DMS114 treated with DMSO at 0.1 percent for 48 hours (cell line): ENCODE measurements at regions not wholly inside any gene's neighbourhood (a gene's known extent, or its start where the extent isn't known, plus 50 kb on each side); places are given as distances from the start of the nearest gene placed in this dataset.

Experiments
- DNase-seq: peaks from one replicate; lab custom pipeline; 2025; ENCODE audit not compliant: unreplicated experiment; lab: John Stamatoyannopoulos, UW

DNA sequence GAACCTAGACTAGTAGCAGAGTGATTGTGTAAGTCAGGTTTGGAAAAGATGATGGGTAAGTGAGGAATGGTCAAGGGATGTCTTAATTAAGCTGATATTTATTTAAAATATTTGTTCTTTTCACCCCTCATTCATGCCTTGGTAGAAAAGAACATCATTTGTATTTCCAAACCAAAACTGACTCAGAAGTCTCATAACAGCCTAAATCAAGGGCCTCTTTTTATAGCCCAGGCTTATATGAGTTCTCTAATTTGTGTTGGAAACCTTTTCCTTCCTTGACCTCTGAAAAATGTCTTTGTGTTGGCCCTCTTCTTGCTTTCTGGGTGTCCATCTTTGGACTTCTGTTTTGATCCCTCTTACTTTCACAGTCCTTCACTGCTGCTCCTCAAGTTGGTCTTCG lies 1428.2 kb downstream of the MRPL39 start:
- no peak for DNase-seq

- DNase-seq, result no peak
Measured at GRCh38 chr21:24175106-24175505, 1432.2 kb downstream of the MRPL39 start.

DNA sequence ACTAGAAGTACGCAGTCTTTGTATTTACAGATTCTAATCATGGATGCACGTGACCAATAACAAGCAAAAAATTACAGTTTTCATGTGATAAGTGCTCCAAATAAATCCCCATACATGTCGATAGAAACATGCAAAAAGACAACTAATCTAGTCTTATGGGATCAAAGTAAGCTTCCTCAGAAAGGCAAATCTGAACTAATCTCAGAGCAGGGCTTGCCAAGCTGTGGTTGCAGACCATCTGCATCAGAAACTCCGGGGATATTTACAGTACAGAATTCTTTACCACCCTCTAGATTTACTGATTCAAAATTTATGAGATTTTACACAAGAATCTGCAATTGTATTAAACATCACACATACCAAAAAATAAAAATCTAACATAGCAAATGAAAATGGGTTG lies 1435.5 kb downstream of the MRPL39 start:
- no peak for DNase-seq

DNA sequence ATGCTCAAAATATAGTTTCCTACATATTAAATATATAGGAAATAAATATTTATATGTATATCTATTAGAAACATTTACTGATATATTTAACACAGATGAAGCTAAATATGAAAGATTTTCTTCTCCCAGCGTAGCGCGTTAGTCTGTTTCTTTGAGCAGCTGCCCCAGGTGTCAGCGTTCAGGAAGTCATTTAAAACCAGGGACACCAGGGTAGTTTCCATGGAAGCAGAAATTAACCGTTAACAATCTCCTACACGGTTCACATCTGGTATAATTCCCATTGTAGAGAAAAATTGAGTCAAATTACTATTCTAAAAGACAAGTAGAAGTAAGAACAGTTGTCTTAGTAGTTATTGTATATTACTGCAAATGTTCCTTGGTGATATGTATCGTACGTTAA lies 1443.7 kb downstream of the MRPL39 start:
- no peak for DNase-seq

GRCh38 chr21:24160528-24160927 lies 1446.8 kb downstream of the MRPL39 start:
- no peak for DNase-seq

DNA sequence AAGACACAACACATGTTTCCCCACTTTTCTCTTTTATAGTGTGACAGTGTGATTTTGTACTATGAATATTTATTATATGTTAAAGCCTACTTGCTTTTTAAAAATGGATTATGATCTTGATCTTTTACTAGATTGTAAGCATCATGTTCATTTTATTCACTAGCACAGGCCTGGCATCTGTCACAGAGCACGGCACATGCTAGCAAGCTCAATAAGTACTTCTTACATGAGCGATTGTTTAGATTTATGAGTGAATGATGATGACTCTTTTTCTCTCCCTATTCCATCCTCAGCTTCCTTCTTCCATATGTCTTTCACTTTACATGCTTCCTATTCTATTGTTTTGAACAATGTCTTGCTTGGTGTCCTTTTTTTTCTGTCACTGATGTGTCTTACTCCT lies 1454.1 kb downstream of the MRPL39 start:
- no peak for DNase-seq

- DNase-seq, result no peak
Measured at GRCh38 chr21:24150753-24151152, 1456.5 kb downstream of the MRPL39 start.

GRCh38 chr21:24148461-24148860 lies 1458.8 kb downstream of the MRPL39 start:
- no peak for DNase-seq

DNA sequence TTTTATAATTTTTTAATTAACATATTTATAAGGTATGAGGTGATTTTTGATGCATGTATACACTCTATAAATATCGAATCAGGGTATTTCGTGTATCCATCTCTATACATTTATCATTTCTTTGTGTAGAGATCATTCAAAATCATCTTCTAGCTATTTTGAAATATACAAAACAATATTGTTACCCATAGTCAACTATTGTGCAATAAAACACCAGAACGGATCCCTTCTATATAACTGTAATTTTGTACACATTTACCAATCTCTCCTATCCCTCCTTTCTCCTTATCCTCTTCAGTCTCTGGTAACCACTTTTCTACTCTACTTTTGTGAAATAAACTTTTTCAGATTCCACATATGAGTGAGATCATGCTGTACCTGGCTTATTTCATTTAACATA lies 1459.6 kb downstream of the MRPL39 start:
- DNase-seq, result no peak

DNA sequence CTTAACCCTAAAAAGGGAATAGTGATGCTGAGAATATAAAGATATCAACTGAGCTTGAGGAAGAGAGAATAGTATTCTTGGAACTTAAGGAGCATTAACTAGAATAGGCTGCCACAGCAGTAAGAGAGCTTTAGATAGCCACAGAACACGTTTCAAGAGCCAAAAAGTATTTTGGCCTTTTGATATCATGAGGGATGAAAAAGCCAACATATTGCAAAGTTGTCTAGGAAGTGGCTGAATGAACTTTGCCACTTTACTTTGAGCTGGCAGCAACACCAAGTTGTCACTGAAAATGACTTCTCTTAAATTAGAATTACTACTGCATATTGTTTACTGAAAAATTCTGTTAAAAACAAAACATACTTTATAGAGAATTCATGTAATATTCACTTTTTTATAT lies 1476.2 kb downstream of the MRPL39 start:
- no peak for DNase-seq

DNA sequence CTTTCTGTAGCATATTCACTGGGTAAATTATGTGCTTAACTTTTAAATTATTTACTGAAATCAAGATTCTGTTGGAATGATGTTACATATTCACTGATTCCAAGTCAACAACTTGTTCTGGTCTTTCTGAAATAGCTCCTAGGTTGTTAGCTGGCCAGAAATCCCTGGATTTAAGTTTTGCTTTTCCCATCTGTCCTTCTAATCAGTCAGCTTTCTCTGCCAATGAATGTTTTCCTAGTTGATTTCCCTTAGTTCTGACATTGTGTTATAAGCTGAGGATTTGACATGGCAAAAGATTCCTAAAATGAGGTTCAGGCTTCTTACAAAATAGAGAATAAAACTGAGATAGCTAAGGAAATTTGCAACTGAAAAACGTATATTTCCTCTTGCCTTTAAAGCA lies 1479.6 kb downstream of the MRPL39 start:
- DNase-seq, result no peak

DNA sequence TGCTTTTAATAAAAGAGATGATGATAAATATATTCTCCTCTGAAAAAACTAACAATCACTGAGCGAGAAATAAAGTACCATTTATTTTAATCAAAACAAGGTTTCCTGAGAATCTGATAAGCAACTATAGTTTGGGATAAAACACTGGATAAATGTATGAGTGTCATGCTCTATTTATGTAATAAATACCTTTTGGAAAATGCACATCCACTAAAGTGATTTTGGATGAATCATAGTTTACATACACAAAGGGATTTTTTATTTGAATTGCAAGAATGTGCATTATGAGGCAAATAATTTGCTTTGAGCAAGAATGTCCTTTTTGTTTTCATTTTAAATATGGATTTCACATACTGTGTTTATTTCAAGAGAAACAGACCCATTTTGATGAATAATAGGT lies 1483.5 kb downstream of the MRPL39 start:
- no peak for DNase-seq

DNA sequence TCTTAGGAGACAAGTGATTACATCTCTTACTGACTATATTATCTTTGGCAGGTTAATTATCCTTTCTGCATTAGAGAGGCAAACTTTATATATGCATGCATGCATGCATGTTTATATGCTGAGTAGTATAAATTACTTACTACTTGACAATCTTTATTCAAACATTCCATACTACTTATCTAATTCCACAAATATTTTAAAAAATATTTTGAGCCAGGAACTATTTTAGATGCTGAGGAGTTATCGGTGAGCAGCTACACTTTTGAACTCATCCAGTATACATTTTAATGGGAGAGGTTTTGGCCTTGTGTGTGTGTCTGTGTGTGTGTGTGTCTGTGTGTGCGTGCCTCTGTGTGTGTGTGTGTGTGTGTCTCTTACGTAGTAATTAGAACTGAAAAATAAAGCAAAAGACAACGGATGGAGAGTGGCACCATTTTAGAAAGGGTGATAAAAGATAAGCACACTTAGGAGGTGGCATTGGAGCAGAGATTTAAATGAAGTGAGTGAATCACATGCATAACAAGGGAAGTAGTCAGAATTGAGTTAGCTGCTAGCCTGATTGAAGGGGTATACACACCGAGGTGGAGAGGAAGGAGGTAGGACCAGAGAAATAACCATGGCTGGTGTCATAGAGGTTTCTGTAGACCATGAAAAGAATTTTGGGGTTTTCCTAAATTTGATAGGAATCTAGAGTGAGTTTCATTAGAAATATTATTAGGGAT lies 1488.4 kb downstream of the MRPL39 start:
- no peak for DNase-seq

DNA sequence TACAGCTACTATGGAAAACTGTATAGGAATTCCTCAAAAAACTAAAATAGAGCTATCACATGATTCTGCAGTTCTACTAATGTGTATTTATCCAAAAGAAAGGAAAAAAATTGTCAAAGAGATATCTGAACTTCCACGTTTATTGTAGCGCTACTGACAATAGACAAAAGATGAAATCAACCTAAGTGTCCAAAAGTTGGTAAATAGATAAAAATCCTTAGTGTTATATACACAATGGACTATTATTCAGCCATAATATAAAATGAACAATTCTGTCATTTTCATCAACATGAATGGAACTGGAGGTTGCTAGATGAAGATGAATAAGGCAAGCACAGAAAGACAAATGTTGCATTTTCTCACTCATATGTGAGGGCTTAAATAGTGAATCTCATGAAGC lies 1492.1 kb downstream of the MRPL39 start:
- no peak for DNase-seq

GRCh38 chr21:24112020-24112419 lies 1495.3 kb downstream of the MRPL39 start:
- no peak for DNase-seq

- DNase-seq, result no peak
Measured at GRCh38 chr21:24110846-24111245, 1496.4 kb downstream of the MRPL39 start.

DNA sequence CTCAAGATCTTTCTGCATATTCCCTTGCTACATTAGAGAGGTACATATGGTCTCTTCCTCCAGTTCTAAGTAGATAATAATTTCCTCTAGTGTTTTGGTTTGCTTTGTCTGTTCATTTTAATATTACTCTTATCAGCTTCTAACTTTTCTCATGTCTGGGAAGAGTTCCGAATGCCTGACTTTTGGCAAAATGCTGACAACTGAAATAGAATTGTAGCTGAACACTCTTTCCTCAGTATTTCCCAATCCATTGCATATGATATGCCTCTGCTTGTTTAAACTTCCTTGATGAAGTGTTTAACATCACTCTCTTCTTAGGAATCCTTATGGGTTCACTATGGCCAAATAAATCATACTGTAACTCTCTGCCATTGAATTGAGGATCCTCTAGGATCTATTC lies 1510.1 kb downstream of the MRPL39 start:
- no peak for DNase-seq

GRCh38 chr21:24096651-24097050 lies 1510.6 kb downstream of the MRPL39 start:
- no peak for DNase-seq

DNA sequence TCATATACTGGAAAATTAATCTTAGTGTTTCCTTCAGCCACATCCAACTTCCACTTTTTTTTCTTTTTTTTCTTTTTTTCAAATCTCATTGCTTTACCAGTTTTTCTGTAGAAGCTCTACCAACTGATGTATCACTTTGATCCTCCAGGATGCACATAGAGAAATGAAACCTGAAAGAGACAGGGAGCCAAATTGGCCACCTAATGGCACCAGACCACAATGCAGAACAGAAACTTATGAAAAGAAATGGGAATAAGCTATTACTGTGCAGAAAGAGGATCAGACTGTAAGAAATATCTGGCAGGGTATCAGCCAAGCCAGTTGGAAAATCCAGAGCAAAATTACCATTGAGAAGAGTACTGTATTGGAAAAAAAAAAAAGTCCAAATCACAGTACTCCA lies 1514.2 kb downstream of the MRPL39 start:
- no peak for DNase-seq

GRCh38 chr21:24076179-24076578 lies 1531.1 kb downstream of the MRPL39 start:
- DNase-seq, result no peak

GRCh38 chr21:24055696-24056095 lies 1551.6 kb downstream of the MRPL39 start:
- DNase-seq, result no peak

DNA sequence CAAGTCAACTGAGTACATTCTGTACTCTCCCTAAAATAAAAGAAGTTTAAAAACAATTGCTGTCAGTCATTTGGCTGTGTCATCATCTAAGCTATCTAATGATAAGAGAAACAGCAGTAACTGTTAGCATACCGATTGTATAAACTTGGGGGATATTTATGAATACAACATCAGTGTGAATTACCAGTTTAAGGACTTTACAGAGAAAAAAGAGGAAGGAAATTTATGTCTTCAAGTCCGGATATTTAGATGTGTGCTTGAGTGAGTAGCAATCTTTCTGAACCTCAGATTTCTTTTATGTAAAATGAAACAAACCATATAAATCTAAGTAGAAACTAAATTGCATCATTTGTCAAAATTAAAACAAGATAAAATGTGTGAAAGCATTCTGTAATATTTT lies 1557.0 kb downstream of the MRPL39 start:
- no peak for DNase-seq

GRCh38 chr21:24046829-24047443 lies 1560.3 kb downstream of the MRPL39 start:
- DNase-seq, result no peak
